ENCODE measurements at regions not wholly inside any gene's neighbourhood (a gene's known extent, or its start where the extent isn't known, plus 50 kb on each side); places are given as distances from the start of the nearest gene placed in this dataset.

GRCh38 chr3:194792368-194792767, 106.7 kb downstream of the FAM43A start:
- intact Hi-C loops (cut with DNase I; ENCODE audit: low total_unique reads), result no loop called here
- TF ChIP-seq POLR2AphosphoS5 (IDR thresholded peaks at IDR 0.05), result no peak
- TF ChIP-seq POLR2A (IDR thresholded peaks at IDR 0.05), result no peak
- no peak for TF ChIP-seq CTCF (IDR thresholded peaks at IDR 0.05)
- DNase-seq (ENCODE audit: low spot score in 2 of 2), result no peak

GRCh38 chr3:194797555-194798250, 112.0 kb downstream of the FAM43A start:
- no peak for TF ChIP-seq POLR2AphosphoS5 (IDR thresholded peaks at IDR 0.05)
- TF ChIP-seq POLR2A (IDR thresholded peaks at IDR 0.05), result no peak
- no peak for TF ChIP-seq CTCF (IDR thresholded peaks at IDR 0.05)
- intact Hi-C loops (cut with DNase I; ENCODE audit: low total_unique reads), result no loop called here
- Histone ChIP-seq H3K27me3 (no peaks in the 10 kb centered on the region), H3K36me3 (no peaks in the 10 kb centered on the region), H3K27ac (no peak overlapping the region), H3K4me1 (no peaks in the 10 kb centered on the region), H3K9me3 (no peaks in the 10 kb centered on the region), H3K4me3 (no peak overlapping the region)
- no peak for DNase-seq (ENCODE audit: low spot score in 2 of 2)

More at GRCh38 chr3:194792368-194792767, 106.7 kb downstream of the FAM43A start:
- H3K9me3 ChIP-seq, result no peaks in the 10 kb centered on the region
- H3K4me3 ChIP-seq, result no peak overlapping the region
- H3K27me3 ChIP-seq, result no peaks in the 10 kb centered on the region
- no peaks in the 10 kb centered on the region for H3K36me3 ChIP-seq
- H3K4me1 ChIP-seq, result no peaks in the 10 kb centered on the region
- no peak overlapping the region for H3K27ac ChIP-seq

GRCh38 chr3:194798486-194798885, 112.8 kb downstream of the FAM43A start:
- H3K27ac ChIP-seq, result no peak overlapping the region
- TF ChIP-seq POLR2A (IDR thresholded peaks at IDR 0.05) (no peak), POLR2AphosphoS5 (IDR thresholded peaks at IDR 0.05) (no peak), CTCF (IDR thresholded peaks at IDR 0.05) (no peak)
- DNase-seq (ENCODE audit: low spot score in 2 of 2), result no peak

GRCh38 chr3:194800002-194800401, 114.3 kb downstream of the FAM43A start:
- no peaks in the 10 kb centered on the region for H3K36me3 ChIP-seq
- DNase-seq (ENCODE audit: low spot score in 2 of 2), result no peak
- no peak overlapping the region for H3K27ac ChIP-seq
- H3K9me3 ChIP-seq, result no peaks in the 10 kb centered on the region
- intact Hi-C loops (cut with DNase I; ENCODE audit: low total_unique reads), result no loop called here
- no peaks in the 10 kb centered on the region for H3K4me1 ChIP-seq
- no peaks in the 10 kb centered on the region for H3K27me3 ChIP-seq
- TF ChIP-seq POLR2AphosphoS5 (IDR thresholded peaks at IDR 0.05), result no peak
- TF ChIP-seq CTCF (IDR thresholded peaks at IDR 0.05), result no peak
- no peak for TF ChIP-seq POLR2A (IDR thresholded peaks at IDR 0.05)
- H3K4me3 ChIP-seq, result no peak overlapping the region

More at GRCh38 chr3:194798486-194798885, 112.8 kb downstream of the FAM43A start:
- Histone ChIP-seq H3K9me3 (no peaks in the 10 kb centered on the region), H3K27me3 (no peaks in the 10 kb centered on the region), H3K4me3 (no peak overlapping the region), H3K4me1 (no peaks in the 10 kb centered on the region), H3K36me3 (no peaks in the 10 kb centered on the region)
- intact Hi-C loops (cut with DNase I; ENCODE audit: low total_unique reads), result no loop called here

GRCh38 chr3:194801461-194802432, 116.1 kb downstream of the FAM43A start:
- TF ChIP-seq POLR2A (IDR thresholded peaks at IDR 0.05), result no peak
- TF ChIP-seq POLR2AphosphoS5 (IDR thresholded peaks at IDR 0.05), result no peak
- no peak for TF ChIP-seq CTCF (IDR thresholded peaks at IDR 0.05)
- Histone ChIP-seq H3K4me3 (no peak overlapping the region), H3K9me3 (no peaks in the 10 kb centered on the region), H3K4me1 (no peaks in the 10 kb centered on the region), H3K36me3 (no peaks in the 10 kb centered on the region), H3K27ac (no peak overlapping the region), H3K27me3 (no peaks in the 10 kb centered on the region)
- intact Hi-C loops (cut with DNase I; ENCODE audit: low total_unique reads), result no loop called here
- no peak for DNase-seq (ENCODE audit: low spot score in 2 of 2)
